Activated CD4-positive, alpha-beta T cell treated with anti-CD3 and anti-CD28 coated beads, Interleukin-10, Interleukin-2, amounts not matched to agents 100 ng/mL and 50 ng/mL, durations not matched to agents 16 hours and 8 hours (primary cell): ENCODE measurements at regions not wholly inside any gene's neighbourhood (a gene's known extent, or its start where the extent isn't known, plus 50 kb on each side); places are given as distances from the start of the nearest gene placed in this dataset.
A peak's percentile ranks its signal among the peaks of the same experiment; 100 is the strongest.

Experiments used
- DNase-seq: peaks from one replicate; pipeline ENCODE4 v3.0.0-alpha.2; 2020

GRCh38 chr9:91043056-91043810, 241.6 kb downstream of the SYK start:
- DNase-seq: no peak

- no peak for DNase-seq
Observed at GRCh38 chr9:91043811-91044175, 242.2 kb downstream of the SYK start.

GRCh38 chr9:91044354-91044753, 242.7 kb downstream of the SYK start:
- no peak for DNase-seq

GRCh38 chr9:91045041-91045440, 243.4 kb downstream of the SYK start:
- DNase-seq: no peak

- DNase-seq: peak; percentile 88
Observed at GRCh38 chr9:91047529-91047928, 245.9 kb downstream of the SYK start.

GRCh38 chr9:91047993-91048607, 246.5 kb downstream of the SYK start:
- peak; percentile 90 for DNase-seq

- no peak for DNase-seq
Observed at GRCh38 chr9:91048749-91049148, 247.1 kb downstream of the SYK start.

- DNase-seq: no peak
Observed at GRCh38 chr9:91053824-91054223, 252.2 kb downstream of the SYK start.

- no peak for DNase-seq
Observed at GRCh38 chr9:91055845-91056244, 254.2 kb downstream of the SYK start.

GRCh38 chr9:91056486-91056885, 254.9 kb downstream of the SYK start:
- DNase-seq: no peak

- DNase-seq: no peak
Observed at GRCh38 chr9:91056917-91057316, 255.3 kb downstream of the SYK start.

- no peak for DNase-seq
Observed at GRCh38 chr9:91059713-91060112, 258.1 kb downstream of the SYK start.

- DNase-seq: no peak
Observed at GRCh38 chr9:91060520-91061343, 259.1 kb downstream of the SYK start.

- no peak for DNase-seq
Observed at GRCh38 chr9:91061506-91061905, 259.9 kb downstream of the SYK start.

GRCh38 chr9:91062281-91062680, 260.7 kb downstream of the SYK start:
- DNase-seq: no peak

GRCh38 chr9:91063471-91063870, 261.9 kb downstream of the SYK start:
- DNase-seq: no peak

- no peak for DNase-seq
Observed at GRCh38 chr9:91065231-91066041, 263.8 kb downstream of the SYK start.

- DNase-seq: no peak
Observed at GRCh38 chr9:91066042-91066415, 264.4 kb downstream of the SYK start.

- DNase-seq: no peak
Observed at GRCh38 chr9:91066856-91067255, 265.2 kb downstream of the SYK start.

GRCh38 chr9:91067306-91067860, 265.8 kb downstream of the SYK start:
- no peak for DNase-seq

- peak; percentile 96 for DNase-seq
Observed at GRCh38 chr9:91071184-91071990, 269.8 kb downstream of the SYK start.
